D721Med (cell line): ENCODE measurements at regions not wholly inside any gene's neighbourhood (a gene's known extent, or its start where the extent isn't known, plus 50 kb on each side); places are given as distances from the start of the nearest gene placed in this dataset.

ENCODE experiments used
- DNase-seq: peaks from one replicate; pipeline ENCODE4 v3.0.0; 2011; ENCODE audit warnings: low spot score; ENCODE audit not compliant: insufficient read length
- FAIRE-seq: peaks from 2 replicates; lab custom pipeline; 2011; peaks lifted over from hg19 to GRCh38; lab: Jason Lieb, UNC
- TF ChIP-seq, protein P1 (sequence below): IDR thresholded peaks from 2 replicates; pipeline ENCODE4 v1.5.1; 2012; ENCODE audit warnings: mild to moderate bottlenecking, control low read depth; ENCODE audit not compliant: insufficient read depth; ENCODE audit errors: missing control alignments

DNA sequence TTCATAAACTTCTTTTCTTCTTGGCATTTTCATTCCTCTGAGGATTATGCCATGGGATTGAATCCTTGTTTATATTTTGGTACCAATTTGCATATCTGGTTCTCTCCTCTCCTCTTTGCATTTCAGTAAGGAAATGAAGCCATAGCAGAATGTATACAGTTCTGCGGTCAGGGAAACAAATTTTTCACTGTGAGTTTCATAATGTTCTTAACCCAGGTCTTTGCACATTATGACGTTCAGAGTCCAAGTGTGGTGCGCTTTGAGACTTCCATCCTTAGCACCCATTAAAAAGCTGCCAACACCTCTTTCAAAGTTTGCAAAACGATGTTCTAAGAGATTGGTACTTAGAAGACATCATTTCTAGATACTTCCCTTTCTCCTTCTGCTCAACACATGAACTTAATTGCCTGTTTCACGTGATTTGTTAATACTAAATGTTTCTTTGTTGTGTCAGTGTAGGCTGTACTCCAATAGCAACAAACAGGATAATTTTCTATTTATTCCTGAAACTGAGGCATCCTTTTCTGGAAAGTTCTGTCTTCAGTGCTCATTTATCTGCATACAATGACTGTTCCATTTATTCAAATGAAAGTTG, 953.1 kb upstream of the NR2F2 start:
- TF ChIP-seq, protein P1, sequence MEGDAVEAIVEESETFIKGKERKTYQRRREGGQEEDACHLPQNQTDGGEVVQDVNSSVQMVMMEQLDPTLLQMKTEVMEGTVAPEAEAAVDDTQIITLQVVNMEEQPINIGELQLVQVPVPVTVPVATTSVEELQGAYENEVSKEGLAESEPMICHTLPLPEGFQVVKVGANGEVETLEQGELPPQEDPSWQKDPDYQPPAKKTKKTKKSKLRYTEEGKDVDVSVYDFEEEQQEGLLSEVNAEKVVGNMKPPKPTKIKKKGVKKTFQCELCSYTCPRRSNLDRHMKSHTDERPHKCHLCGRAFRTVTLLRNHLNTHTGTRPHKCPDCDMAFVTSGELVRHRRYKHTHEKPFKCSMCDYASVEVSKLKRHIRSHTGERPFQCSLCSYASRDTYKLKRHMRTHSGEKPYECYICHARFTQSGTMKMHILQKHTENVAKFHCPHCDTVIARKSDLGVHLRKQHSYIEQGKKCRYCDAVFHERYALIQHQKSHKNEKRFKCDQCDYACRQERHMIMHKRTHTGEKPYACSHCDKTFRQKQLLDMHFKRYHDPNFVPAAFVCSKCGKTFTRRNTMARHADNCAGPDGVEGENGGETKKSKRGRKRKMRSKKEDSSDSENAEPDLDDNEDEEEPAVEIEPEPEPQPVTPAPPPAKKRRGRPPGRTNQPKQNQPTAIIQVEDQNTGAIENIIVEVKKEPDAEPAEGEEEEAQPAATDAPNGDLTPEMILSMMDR: no peak
- DNase-seq (no peak), FAIRE-seq (no peak)

DNA sequence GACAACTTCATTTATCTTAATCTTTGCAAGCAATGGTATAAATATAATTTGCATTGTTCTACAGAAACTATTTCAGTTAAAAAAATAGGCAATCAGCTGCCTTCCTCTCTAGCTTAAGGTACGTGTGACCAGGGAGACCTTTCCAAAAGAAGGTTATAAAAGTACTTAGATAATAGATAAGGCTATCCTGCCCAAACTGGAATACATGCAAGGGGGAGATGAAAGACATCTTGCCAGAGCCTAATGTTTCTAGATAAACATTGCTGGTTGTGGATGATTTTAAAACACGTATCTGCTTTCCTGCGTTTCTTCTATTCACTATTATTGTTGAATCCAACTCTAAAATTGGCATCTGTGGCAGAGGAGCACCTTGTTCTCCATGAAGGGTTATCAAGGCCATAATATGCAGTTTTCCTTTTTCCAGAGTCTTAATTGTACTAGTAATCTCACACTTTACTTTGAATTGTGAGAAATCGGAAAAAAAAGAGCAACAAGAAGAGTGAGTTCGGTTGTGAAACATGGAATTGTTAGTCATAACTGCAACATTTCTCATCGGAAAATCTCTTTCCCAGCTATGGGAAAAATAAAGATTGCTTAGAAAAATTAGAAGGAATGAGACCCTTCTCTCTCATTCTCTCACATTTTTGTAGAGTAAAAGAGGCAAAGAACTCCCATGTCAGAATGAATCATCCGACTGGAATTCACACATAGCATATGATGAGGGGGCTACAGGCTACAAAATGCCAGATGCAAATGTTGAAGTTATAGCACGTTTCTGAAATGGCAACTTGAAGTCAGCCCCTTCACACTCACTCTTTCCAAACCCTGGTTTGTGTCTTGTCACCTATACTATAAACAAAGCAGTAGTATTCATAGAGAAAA, 936.1 kb upstream of the NR2F2 start:
- no peak for FAIRE-seq
- DNase-seq: no peak
- TF ChIP-seq, protein P1: no peak

DNA sequence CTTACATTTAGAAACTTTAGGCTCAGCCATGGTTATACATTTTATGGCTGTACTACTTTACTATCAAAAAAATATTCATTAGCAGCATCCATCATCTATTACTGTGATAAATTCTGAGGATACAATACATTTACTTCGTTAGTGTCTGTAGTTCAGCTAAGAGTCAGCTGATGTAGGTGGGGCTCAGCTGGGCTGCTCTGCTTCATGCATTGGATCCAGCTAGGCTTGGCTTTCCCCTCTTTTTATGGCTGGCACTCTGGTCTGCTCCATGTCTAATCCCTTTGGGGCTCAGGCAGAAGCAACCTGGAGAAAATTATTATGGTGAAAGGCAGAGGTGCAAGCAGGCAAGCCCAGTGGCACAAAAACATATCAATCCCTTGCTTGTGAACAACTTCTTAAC, 930.1 kb upstream of the NR2F2 start:
- DNase-seq: no peak
- no peak for FAIRE-seq
- TF ChIP-seq, protein P1: no peak

DNA sequence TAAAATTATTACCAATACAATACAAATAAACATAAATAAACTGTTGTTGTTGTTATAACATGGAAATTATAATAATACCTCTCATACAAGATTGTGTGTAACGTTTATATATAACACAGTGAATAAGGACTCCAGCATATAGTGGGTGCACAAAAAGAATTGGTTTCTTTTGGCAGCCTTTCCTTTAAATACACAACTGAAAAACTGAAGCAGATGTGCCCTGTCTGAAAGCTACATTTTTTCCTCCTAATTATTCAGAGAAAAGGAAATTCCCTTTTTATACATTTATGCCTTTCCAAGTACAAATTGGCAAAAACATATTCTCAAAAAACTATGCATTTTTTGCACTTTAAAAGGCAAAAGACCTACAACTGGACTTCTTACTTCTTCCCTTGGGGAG, 928.9 kb upstream of the NR2F2 start:
- TF ChIP-seq, protein P1: no peak
- DNase-seq (no peak), FAIRE-seq (no peak)

DNA sequence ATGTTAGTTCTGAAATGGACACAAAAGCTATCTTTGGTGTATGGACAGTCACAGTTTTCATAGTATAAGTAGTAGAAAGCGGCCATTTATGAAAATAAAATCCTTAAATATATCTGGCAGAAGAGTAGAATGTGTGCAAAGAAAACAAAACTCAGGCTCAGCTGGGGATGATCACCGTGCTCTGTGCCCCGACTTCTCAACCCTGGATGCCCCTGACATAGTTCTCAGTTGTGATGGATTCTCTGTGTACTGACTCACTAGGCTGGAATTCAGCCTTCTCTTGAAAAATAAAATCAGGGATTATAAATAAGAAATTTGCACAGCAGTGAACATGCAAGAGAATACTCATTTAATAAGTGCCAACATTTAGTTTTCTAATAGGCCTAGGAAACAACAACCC, 925.1 kb upstream of the NR2F2 start:
- DNase-seq: no peak
- TF ChIP-seq, protein P1: no peak
- FAIRE-seq: no peak

DNA sequence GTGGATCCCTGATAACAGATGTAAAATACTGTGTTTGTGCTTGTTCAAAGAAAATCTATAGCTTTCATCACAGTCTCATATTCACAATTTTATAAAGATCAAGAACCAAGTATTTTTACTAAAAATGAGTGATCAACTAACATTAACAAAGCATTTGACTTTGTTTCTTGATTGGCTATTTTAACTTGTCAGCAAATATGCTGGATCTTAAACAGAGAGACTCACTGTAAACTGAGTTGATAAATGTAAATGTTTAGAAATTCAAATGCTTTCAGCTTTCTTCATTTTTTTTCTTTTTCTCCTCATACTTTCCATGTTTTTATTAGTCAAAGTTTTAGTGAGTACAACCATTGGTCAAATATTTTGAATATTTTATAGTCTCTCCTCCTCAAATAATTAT, 923.0 kb upstream of the NR2F2 start:
- DNase-seq (no peak), FAIRE-seq (no peak)
- TF ChIP-seq, protein P1: no peak

DNA sequence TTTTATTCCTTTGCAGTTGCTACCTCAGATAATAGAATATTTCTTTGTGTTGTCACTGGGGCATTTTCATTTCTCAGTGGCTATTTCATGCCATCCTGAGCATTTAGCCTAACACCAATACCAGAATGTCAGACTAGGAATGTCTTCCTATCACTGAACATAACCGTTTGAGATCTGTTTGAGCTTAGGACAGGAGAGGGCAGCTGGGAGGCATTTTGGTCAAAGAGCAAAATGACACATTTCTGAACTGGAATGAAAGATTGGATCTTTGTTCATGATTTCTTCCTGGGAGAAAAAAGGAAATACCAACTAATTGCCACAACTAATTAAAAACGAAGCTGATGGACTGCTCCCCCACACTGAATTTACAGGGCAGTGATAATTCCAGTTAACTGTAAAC, 921.3 kb upstream of the NR2F2 start:
- FAIRE-seq (no peak), DNase-seq (no peak)
- TF ChIP-seq, protein P1: no peak
